Heart left ventricle (tissue), 13 donors: ENCODE measurements at regions not wholly inside any gene's neighbourhood (a gene's known extent, or its start where the extent isn't known, plus 50 kb on each side); places are given as distances from the start of the nearest gene placed in this dataset.

ENCODE experiments used
- POLR2A ChIP-seq, 2 donors: fragments of 450-650 bp; IDR thresholded peaks; one replicate each; pipeline ENCODE4 v1.6.1; 2017; ENCODE audit warnings: antibody characterized with exemption in 2 of 2, mild to moderate bottlenecking in 2 of 2, moderate library complexity in 2 of 2
- TF ChIP-seq, protein P1 (sequence below), 12 donors: fragments of 200-600 bp; sonication (generic) in 4 of 12; IDR thresholded peaks; one replicate each; pipeline versions ENCODE4 v1.5.0 to v1.8.0; 2018 to 2022; ENCODE audit warnings: antibody characterized with exemption in 12 of 12, mild to moderate bottlenecking in 5 of 12
- donor health status: ischemic (EF 13 %, LVEDD 7.1; RV severe dilation, severe dysfunction).
- donor health status: DM: no; HTN: yes; CAD: no.
- donor health status: DM: no; HTN: no; CAD: no.
- donor health status: ischemic (EF 25% LVEDD 6.9; RV normal size, moderate dysfunction).
- donor health status: ischemic (EF 25% LVEDD 5.7; RV mildly dilated, moderate dysfunction).
- donor health status: ischemic (EF 35%, LVEDD 5.7; RV mildly dilated, moderate dysfunction).
- donor health status: nonischemic (EF 11% LVEDD 7.7; RV severe dilation, severe dysfunction).
- donor health status: DM: yes; HTN: yes; CAD: no.
- donor health status: PGD.
- donor health status: ischemic (EF 29% LVEDD 5.4; RV normal size, mild dysfunction).
- donor health status: nonischemic (EF 23%, LVEDD 6.1; RV moderate dilation, normal function).

DNA sequence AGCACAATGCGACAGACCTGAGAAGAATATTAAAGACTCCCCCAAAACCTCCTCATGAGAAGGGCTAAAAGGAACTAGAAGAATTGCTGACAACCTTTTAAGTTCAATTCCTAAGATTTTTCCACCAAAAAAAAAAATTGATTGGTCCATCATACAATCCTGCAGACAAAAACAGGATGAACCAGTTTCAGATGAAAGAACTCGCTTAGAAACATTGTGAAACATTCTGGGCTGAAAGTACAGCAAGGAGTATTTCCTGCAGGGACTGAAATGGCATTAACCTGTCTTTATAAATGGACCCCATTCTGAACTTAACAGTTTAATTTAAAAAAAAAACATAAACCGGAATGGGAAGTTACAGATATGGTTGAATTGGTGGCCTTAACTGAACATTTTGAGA lies 96.0 kb upstream of the FAM174B start:
- no peak for TF ChIP-seq POLR2A (IDR thresholded peaks at IDR 0.05)
- TF ChIP-seq, protein P1, sequence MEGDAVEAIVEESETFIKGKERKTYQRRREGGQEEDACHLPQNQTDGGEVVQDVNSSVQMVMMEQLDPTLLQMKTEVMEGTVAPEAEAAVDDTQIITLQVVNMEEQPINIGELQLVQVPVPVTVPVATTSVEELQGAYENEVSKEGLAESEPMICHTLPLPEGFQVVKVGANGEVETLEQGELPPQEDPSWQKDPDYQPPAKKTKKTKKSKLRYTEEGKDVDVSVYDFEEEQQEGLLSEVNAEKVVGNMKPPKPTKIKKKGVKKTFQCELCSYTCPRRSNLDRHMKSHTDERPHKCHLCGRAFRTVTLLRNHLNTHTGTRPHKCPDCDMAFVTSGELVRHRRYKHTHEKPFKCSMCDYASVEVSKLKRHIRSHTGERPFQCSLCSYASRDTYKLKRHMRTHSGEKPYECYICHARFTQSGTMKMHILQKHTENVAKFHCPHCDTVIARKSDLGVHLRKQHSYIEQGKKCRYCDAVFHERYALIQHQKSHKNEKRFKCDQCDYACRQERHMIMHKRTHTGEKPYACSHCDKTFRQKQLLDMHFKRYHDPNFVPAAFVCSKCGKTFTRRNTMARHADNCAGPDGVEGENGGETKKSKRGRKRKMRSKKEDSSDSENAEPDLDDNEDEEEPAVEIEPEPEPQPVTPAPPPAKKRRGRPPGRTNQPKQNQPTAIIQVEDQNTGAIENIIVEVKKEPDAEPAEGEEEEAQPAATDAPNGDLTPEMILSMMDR (IDR thresholded peaks at IDR 0.05), result no peak
